D721Med (cell line): ENCODE measurements at regions not wholly inside any gene's neighbourhood (a gene's known extent, or its start where the extent isn't known, plus 50 kb on each side); places are given as distances from the start of the nearest gene placed in this dataset.

Experiments used
- DNase-seq: peaks from one replicate; pipeline ENCODE4 v3.0.0; 2011; ENCODE audit warnings: low spot score; ENCODE audit not compliant: insufficient read length
- FAIRE-seq: peaks from 2 replicates; lab custom pipeline; 2011; peaks lifted over from hg19 to GRCh38; lab: Jason Lieb, UNC
- TF ChIP-seq, protein P1 (sequence below): IDR thresholded peaks from 2 replicates; pipeline ENCODE4 v1.5.1; 2012; ENCODE audit warnings: mild to moderate bottlenecking, control low read depth; ENCODE audit not compliant: insufficient read depth; ENCODE audit errors: missing control alignments

DNA sequence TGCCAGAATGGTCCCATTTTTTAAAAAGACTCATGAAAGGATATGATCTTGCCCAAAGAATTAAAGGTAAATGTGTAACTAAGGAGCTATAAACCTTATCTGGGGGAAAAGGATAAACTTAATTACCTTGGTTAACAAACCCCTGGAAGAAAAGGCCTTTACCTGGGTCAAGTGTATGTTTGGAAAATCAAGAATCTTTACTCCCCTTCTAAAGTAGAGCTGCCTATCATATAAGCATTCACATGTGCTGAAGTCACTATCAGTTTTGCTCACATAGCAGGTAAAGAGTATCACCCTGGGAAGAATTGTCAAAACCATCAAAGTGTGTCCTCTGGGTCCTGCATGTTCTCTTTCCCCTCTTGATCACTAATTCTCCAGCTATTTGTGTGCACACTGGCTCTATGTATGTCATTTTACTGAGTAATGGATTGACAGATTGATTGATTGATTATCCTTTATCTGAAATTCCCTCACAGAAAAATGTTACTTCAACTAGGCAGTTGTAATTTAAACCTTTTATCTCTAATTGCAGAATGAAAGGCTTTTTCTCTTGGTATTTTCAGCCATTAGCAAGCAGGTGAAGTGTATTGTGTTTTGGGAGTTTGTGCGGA, 199.4 kb downstream of the NOL4 start:
- TF ChIP-seq, protein P1, sequence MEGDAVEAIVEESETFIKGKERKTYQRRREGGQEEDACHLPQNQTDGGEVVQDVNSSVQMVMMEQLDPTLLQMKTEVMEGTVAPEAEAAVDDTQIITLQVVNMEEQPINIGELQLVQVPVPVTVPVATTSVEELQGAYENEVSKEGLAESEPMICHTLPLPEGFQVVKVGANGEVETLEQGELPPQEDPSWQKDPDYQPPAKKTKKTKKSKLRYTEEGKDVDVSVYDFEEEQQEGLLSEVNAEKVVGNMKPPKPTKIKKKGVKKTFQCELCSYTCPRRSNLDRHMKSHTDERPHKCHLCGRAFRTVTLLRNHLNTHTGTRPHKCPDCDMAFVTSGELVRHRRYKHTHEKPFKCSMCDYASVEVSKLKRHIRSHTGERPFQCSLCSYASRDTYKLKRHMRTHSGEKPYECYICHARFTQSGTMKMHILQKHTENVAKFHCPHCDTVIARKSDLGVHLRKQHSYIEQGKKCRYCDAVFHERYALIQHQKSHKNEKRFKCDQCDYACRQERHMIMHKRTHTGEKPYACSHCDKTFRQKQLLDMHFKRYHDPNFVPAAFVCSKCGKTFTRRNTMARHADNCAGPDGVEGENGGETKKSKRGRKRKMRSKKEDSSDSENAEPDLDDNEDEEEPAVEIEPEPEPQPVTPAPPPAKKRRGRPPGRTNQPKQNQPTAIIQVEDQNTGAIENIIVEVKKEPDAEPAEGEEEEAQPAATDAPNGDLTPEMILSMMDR: no peak
- peak; percentile 77 for FAIRE-seq
- no peak for DNase-seq

- TF ChIP-seq, protein P1: no peak
- FAIRE-seq: no peak
- DNase-seq: no peak
Measured at GRCh38 chr18:34023471-34023870, 201.2 kb downstream of the NOL4 start.

GRCh38 chr18:34018336-34018735, 206.4 kb downstream of the NOL4 start:
- DNase-seq: no peak
- TF ChIP-seq, protein P1: no peak
- FAIRE-seq: peak; percentile 98

- no peak for DNase-seq
- TF ChIP-seq, protein P1: no peak
- FAIRE-seq: no peak
Measured at GRCh38 chr18:34003687-34004086, 221.0 kb downstream of the NOL4 start.

DNA sequence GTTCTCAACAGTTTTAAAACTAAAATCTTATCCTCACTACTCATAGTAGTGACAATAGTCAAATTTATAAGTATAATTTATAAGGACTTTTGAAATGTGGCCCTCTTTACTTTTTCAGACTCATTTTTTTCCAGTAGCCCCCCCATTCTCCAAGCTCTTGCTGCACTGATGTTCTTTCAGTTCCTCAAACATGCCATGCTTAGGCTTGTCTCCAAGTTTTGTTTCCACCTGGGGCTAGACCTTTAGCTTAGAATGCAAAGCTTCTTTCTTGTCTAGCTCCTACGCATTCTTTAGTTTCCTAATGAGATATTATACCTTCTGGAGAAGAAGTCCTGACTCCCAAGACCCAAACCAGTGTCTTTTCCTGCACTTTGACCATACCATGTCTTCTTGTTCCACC, 222.6 kb downstream of the NOL4 start:
- TF ChIP-seq, protein P1: no peak
- DNase-seq (no peak), FAIRE-seq (no peak)

- no peak for DNase-seq
- no peak for FAIRE-seq
- TF ChIP-seq, protein P1: no peak
Measured at GRCh38 chr18:34001376-34001775, 223.3 kb downstream of the NOL4 start.

GRCh38 chr18:33987206-33987605, 237.5 kb downstream of the NOL4 start:
- peak; percentile 20 for DNase-seq
- TF ChIP-seq, protein P1: no peak
- FAIRE-seq: peak; percentile 100
